BE2C (cell line): ENCODE measurements at regions not wholly inside any gene's neighbourhood (a gene's known extent, or its start where the extent isn't known, plus 50 kb on each side); places are given as distances from the start of the nearest gene placed in this dataset.

Source experiments
- DNase-seq: peaks from one replicate; pipeline ENCODE4 v3.0.0-alpha.2; 2020
- H3K27me3 ChIP-seq: fragments of 250-450 bp; sonication (Bioruptor Pico); 2 replicates; pipeline ENCODE4 v1.5.1; 2020; ENCODE audit warnings: mild to moderate bottlenecking
- H3K36me3 ChIP-seq: fragments of 250-450 bp; sonication (Bioruptor Pico); 2 replicates; pipeline ENCODE4 v1.5.1; 2020; ENCODE audit warnings: mild to moderate bottlenecking
- H3K4me1 ChIP-seq: fragments of 250-450 bp; sonication (Bioruptor Pico); 2 replicates; pipeline ENCODE4 v1.5.1; 2020
- H3K4me3 ChIP-seq: 2 replicates; pipeline ENCODE4 v1.5.1; 2011; ENCODE audit warnings: low read depth, low read length
- H3K9me3 ChIP-seq: fragments of 250-450 bp; sonication (Bioruptor Pico); 2 replicates; pipeline ENCODE4 v1.5.1; 2020
- TF ChIP-seq, protein P1 (sequence below): IDR thresholded peaks from 2 replicates; pipeline ENCODE4 v1.5.1; 2012; ENCODE audit warnings: mild to moderate bottlenecking, low read depth, low read length

DNA sequence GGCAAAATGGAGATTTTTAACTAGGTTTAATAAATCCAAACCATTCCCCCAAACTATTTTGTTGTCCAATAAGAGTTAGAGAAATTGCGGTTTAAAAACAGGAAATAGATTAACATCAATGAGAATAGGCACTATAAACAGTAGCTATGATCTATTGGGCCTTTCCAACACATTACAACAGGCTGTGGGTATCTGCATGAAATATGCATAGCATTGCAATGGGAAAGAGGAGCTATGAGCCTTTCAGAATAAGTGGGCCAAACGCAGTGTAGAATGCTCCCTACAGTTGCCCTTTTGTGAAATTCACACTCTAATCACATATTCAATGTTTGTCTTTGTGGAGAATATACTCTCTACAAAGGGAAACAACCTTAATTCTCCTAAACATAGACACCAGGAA lies 305.5 kb upstream of the PRMT6 start:
- no peak for DNase-seq
- TF ChIP-seq, protein P1, sequence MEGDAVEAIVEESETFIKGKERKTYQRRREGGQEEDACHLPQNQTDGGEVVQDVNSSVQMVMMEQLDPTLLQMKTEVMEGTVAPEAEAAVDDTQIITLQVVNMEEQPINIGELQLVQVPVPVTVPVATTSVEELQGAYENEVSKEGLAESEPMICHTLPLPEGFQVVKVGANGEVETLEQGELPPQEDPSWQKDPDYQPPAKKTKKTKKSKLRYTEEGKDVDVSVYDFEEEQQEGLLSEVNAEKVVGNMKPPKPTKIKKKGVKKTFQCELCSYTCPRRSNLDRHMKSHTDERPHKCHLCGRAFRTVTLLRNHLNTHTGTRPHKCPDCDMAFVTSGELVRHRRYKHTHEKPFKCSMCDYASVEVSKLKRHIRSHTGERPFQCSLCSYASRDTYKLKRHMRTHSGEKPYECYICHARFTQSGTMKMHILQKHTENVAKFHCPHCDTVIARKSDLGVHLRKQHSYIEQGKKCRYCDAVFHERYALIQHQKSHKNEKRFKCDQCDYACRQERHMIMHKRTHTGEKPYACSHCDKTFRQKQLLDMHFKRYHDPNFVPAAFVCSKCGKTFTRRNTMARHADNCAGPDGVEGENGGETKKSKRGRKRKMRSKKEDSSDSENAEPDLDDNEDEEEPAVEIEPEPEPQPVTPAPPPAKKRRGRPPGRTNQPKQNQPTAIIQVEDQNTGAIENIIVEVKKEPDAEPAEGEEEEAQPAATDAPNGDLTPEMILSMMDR = no peak
- H3K27me3 ChIP-seq = no peaks in the 10 kb centered on the region
- no peaks in the 10 kb centered on the region for H3K36me3 ChIP-seq
- peaks cover 7% of the 10 kb centered on the region; the same call in 1 of the 2 replicates for H3K4me1 ChIP-seq
- H3K4me3 ChIP-seq = no peak overlapping the region
- H3K9me3 ChIP-seq = no peaks in the 10 kb centered on the region

- H3K36me3 ChIP-seq = no peaks in the 10 kb centered on the region
- TF ChIP-seq, protein P1 = no peak
- no peaks in the 10 kb centered on the region for H3K27me3 ChIP-seq
- no peaks in the 10 kb centered on the region for H3K9me3 ChIP-seq
- DNase-seq = no peak
- peaks cover 3% of the 10 kb centered on the region; the same call in 1 of the 2 replicates for H3K4me1 ChIP-seq
- H3K4me3 ChIP-seq = no peak overlapping the region
These were observed 303.4 kb upstream of the PRMT6 start for GRCh38 chr1:106753066-106753465.

DNA sequence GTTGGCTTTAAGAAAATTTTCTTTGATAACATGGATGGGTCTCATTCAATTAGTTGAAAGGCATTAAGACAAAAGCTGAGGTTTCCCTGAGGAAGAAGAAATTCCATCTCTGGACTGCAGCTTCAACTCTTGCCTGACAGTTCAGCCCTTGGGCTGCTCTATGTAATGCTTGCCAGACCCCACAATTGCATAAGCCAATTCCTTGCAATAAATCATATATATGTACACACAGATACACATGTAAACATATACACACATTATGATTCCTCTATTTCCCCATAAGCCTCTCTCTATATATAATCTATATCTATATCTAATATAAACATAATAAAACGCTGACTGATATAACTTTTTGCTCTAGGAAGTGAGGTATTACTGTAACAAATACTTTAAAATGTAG lies 301.5 kb upstream of the PRMT6 start:
- Histone ChIP-seq H3K36me3 (no peaks in the 10 kb centered on the region), H3K4me3 (no peak overlapping the region), H3K27me3 (no peaks in the 10 kb centered on the region), H3K4me1 (no peaks in the 10 kb centered on the region), H3K9me3 (no peaks in the 10 kb centered on the region)
- TF ChIP-seq, protein P1 = no peak
- DNase-seq = no peak

GRCh38 chr1:106755682-106756406 lies 300.6 kb upstream of the PRMT6 start:
- Histone ChIP-seq H3K9me3 (no peaks in the 10 kb centered on the region), H3K4me1 (no peaks in the 10 kb centered on the region), H3K27me3 (no peaks in the 10 kb centered on the region), H3K36me3 (no peaks in the 10 kb centered on the region), H3K4me3 (no peak overlapping the region)
- TF ChIP-seq, protein P1 = no peak
- no peak for DNase-seq

DNA sequence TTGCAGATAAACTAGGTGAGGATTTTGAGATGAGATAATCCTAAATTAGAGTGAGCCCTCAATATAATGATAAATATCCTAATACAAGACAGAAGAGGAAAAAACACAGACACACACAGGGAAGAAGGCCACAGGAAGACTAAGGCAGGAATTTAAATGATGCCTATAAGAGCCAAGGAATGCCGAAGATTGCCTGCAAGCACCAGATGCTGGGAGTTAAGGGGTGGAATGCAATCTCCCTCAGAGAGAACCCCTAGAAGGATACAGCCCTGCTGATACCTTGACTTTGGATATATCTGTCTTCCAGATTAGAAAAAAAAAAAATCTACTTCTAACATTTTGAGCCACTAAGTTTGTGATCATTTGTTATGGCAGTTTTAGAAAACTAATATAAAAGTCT lies 299.7 kb upstream of the PRMT6 start:
- Histone ChIP-seq H3K9me3 (no peaks in the 10 kb centered on the region), H3K4me3 (no peak overlapping the region), H3K27me3 (no peaks in the 10 kb centered on the region), H3K36me3 (no peaks in the 10 kb centered on the region), H3K4me1 (no peaks in the 10 kb centered on the region)
- TF ChIP-seq, protein P1 = no peak
- DNase-seq = no peak

- Histone ChIP-seq H3K4me1 (no peaks in the 10 kb centered on the region), H3K4me3 (no peak overlapping the region), H3K36me3 (no peaks in the 10 kb centered on the region), H3K27me3 (no peaks in the 10 kb centered on the region), H3K9me3 (no peaks in the 10 kb centered on the region)
- no peak for DNase-seq
- TF ChIP-seq, protein P1 = no peak
These were observed 288.4 kb upstream of the PRMT6 start for GRCh38 chr1:106768077-106768476.
